OCI-LY7 (cell line): ENCODE measurements at regions not wholly inside any gene's neighbourhood (a gene's known extent, or its start where the extent isn't known, plus 50 kb on each side); places are given as distances from the start of the nearest gene placed in this dataset.

Experiments
- BruUV-seq: library from RNA; stranded (reverse); fragments of 400-500 nt; replicated peaks from 2 replicates; lab custom pipeline; 2021; lab: Mats Ljungman, UMichigan
- CTCF ChIA-PET: fragments of 300-600 bp; sonication (Branson Sonifier 250); formaldehyde crosslinking; loops from one replicate; lab custom pipeline; 2022; ENCODE audit warnings: antibody characterized with exemption; ENCODE audit not compliant: unreplicated experiment; lab: Charles Lee
- POLR2A ChIA-PET: fragments of 300-600 bp; sonication (Branson Sonifier 250); formaldehyde crosslinking; loops from one replicate; lab custom pipeline; 2022; ENCODE audit warnings: antibody characterized with exemption; lab: Charles Lee
- DNase-seq: peaks from one replicate; pipeline ENCODE4 v3.0.0-alpha.2; 2015; ENCODE audit warnings: low spot score
- H2AFZ ChIP-seq: fragments of 200-600 bp; sonication (generic), shearing (Covaris generic); 2 replicates; pipeline ENCODE4 v1.6.1; 2014; ENCODE audit warnings: mild to moderate bottlenecking, antibody characterized with exemption, low read length, moderate library complexity
- H3K27ac ChIP-seq: fragments of 200-600 bp; sonication (generic); 2 replicates; pipeline ENCODE4 v1.5.1; 2014; ENCODE audit warnings: mixed run types, low read depth, mild to moderate bottlenecking, moderate library complexity, low read length, inconsistent platforms; ENCODE audit not compliant: poor library complexity, severe bottlenecking
- H3K36me3 ChIP-seq: fragments of 200-600 bp; sonication (generic); 2 replicates; pipeline ENCODE4 v1.6.1; 2014; ENCODE audit warnings: mild to moderate bottlenecking, antibody characterized with exemption, low read length, moderate library complexity, mixed read lengths; ENCODE audit not compliant: insufficient read depth
- H3K4me1 ChIP-seq: fragments of 200-600 bp; sonication (generic); 2 replicates; pipeline ENCODE4 v1.5.1; 2014; ENCODE audit warnings: mild to moderate bottlenecking, low read length; ENCODE audit not compliant: insufficient read depth, poor library complexity, severe bottlenecking
- H3K4me2 ChIP-seq: fragments of 200-600 bp; sonication (generic); 2 replicates; pipeline ENCODE4 v1.6.1; 2014; ENCODE audit warnings: mild to moderate bottlenecking, low read length
- H3K4me3 ChIP-seq: fragments of 200-600 bp; sonication (generic); 2 replicates; pipeline ENCODE4 v1.5.1; 2014; ENCODE audit warnings: mild to moderate bottlenecking, low read depth, low read length; ENCODE audit not compliant: poor library complexity, severe bottlenecking
- H3K79me2 ChIP-seq: fragments of 200-600 bp; sonication (generic); 2 replicates; pipeline ENCODE4 v1.6.1; 2016; ENCODE audit warnings: low read depth, mild to moderate bottlenecking, low read length, moderate library complexity, mixed read lengths; ENCODE audit not compliant: insufficient read depth
- H3K9me2 ChIP-seq: fragments of 200-600 bp; sonication (generic); 2 replicates; pipeline ENCODE4 v1.6.1; 2016; ENCODE audit warnings: mild to moderate bottlenecking, low read length, mixed read lengths; ENCODE audit not compliant: insufficient read depth
- H3K9me3 ChIP-seq: fragments of 200-600 bp; sonication (generic); 2 replicates; pipeline ENCODE4 v1.6.1; 2014; ENCODE audit warnings: mild to moderate bottlenecking, mixed run types, low read length, mixed read lengths
- H4K20me1 ChIP-seq: fragments of 200-600 bp; sonication (generic); 2 replicates; pipeline ENCODE4 v1.6.1; 2014; ENCODE audit warnings: mild to moderate bottlenecking, antibody characterized with exemption, low read length, moderate library complexity, mixed read lengths; ENCODE audit not compliant: insufficient read depth
- EZH2phosphoT487 ChIP-seq: fragments of 200-600 bp; sonication (generic); IDR thresholded peaks from 2 replicates; pipeline ENCODE4 v1.6.1; 2018; ENCODE audit warnings: low read depth, borderline replicate concordance, mild to moderate bottlenecking, mixed run types, antibody characterized with exemption, low read length, moderate library complexity, mixed read lengths
- intact Hi-C: fragments of 100-400 bp; cut with micrococcal nuclease; formaldehyde crosslinking; loops from one replicate; pipeline ENCODE4 v1.10.0; 2022; ENCODE audit not compliant: unreplicated experiment
- TF ChIP-seq, protein P1 (sequence below): fragments of 200-600 bp; sonication (generic); conservative IDR thresholded peaks from 2 replicates; pipeline ENCODE4 v1.5.1; 2014; ENCODE audit warnings: mild to moderate bottlenecking, antibody characterized with exemption, low read length, moderate library complexity, mixed read lengths

DNA sequence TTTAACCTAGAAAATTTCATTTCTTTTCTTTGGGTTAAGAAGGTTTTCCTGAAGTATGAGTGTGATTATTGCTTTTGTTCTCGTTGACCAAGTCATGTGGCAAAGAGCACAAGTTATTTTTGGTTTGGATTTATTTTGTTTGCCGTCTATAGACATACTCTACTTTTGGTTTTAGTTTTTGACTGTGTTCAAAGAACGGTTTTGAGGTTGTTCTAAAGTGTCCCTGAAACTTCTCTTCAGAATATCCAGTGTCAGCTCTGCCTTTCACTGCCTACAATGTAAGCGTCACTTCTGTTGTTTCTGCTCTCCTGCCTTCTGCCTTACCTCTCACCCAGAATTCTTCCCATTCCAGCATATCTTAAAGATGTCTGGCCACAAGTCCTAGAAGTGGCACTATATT is 812.2 kb downstream of the C4orf33 start:
- BruUV-seq, result no TSS peak
- ChIA-PET POLR2A (no interaction called here), CTCF (no interaction called here)

DNA sequence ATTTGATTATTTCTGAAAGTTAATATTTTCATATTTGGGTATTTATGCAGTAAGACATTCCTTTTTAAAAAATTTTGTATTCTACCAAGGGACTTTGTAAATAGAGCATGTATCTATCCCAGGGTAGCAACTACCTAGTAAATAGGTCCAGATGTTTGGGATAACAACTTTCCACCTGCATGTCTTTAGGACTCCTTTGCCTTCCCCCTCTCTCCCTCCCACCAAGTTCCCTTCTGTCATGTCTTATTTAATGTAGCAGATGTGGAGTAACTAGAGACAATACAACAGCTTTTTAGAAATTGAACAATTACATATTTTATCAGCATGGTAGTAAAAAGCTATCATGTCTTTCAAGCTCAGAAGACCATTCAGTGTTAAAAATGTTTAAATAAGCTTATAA is 821.0 kb downstream of the C4orf33 start:
- BruUV-seq, result no TSS peak
- CTCF ChIA-PET, result no interaction called here
- Histone ChIP-seq H3K4me1 (no peaks in the 10 kb centered on the region), H2AFZ (no peak overlapping the region), H3K27ac (no peak overlapping the region), H4K20me1 (no peaks in the 10 kb centered on the region), H3K36me3 (no peaks in the 10 kb centered on the region), H3K4me3 (no peak overlapping the region), H3K9me3 (no peaks in the 10 kb centered on the region), H3K4me2 (no peak overlapping the region), H3K79me2 (no peaks in the 10 kb centered on the region), H3K9me2 (no peaks in the 10 kb centered on the region)
- no peak for DNase-seq
- POLR2A ChIA-PET, result no interaction called here
- TF ChIP-seq, protein P1, sequence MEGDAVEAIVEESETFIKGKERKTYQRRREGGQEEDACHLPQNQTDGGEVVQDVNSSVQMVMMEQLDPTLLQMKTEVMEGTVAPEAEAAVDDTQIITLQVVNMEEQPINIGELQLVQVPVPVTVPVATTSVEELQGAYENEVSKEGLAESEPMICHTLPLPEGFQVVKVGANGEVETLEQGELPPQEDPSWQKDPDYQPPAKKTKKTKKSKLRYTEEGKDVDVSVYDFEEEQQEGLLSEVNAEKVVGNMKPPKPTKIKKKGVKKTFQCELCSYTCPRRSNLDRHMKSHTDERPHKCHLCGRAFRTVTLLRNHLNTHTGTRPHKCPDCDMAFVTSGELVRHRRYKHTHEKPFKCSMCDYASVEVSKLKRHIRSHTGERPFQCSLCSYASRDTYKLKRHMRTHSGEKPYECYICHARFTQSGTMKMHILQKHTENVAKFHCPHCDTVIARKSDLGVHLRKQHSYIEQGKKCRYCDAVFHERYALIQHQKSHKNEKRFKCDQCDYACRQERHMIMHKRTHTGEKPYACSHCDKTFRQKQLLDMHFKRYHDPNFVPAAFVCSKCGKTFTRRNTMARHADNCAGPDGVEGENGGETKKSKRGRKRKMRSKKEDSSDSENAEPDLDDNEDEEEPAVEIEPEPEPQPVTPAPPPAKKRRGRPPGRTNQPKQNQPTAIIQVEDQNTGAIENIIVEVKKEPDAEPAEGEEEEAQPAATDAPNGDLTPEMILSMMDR, result no peak
- TF ChIP-seq EZH2phosphoT487, result no peak
- intact Hi-C loops, result no loop called here

More for the DNA sequence above, 812.2 kb downstream of the C4orf33 start:
- H3K27ac ChIP-seq, result no peak overlapping the region
- no peak for DNase-seq
- intact Hi-C loops, result no loop called here
- TF ChIP-seq, protein P1, result no peak
- TF ChIP-seq EZH2phosphoT487, result no peak
- no peaks in the 10 kb centered on the region for H3K36me3 ChIP-seq
- no peak overlapping the region for H3K4me2 ChIP-seq
- H3K4me3 ChIP-seq, result no peak overlapping the region
- no peak overlapping the region for H2AFZ ChIP-seq
- no peaks in the 10 kb centered on the region for H4K20me1 ChIP-seq
- no peaks in the 10 kb centered on the region for H3K4me1 ChIP-seq
- H3K9me3 ChIP-seq, result no peaks in the 10 kb centered on the region
- no peaks in the 10 kb centered on the region for H3K9me2 ChIP-seq
- H3K79me2 ChIP-seq, result no peaks in the 10 kb centered on the region

DNA sequence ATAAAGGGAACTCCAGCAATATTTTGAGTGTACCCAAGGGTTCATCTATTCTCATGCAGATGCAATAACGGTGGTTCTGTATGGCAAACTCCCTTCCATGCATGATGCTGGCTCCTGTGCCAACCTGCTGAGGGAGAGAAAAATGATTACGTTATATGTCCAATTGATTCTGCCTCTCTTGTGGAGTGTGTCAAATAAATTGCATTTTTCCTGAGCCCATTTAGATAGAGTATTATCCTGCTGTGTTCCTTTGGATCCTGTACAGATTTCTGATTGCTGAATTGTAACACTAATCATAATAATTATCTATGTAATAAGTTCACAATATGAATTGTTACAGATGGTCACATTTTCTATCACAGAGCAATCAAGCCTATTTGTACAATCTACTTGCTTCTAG is 821.7 kb downstream of the C4orf33 start:
- Histone ChIP-seq H2AFZ (no peak overlapping the region), H3K36me3 (no peaks in the 10 kb centered on the region), H3K4me3 (no peak overlapping the region), H4K20me1 (no peaks in the 10 kb centered on the region), H3K4me1 (no peaks in the 10 kb centered on the region), H3K79me2 (no peaks in the 10 kb centered on the region), H3K9me3 (no peaks in the 10 kb centered on the region), H3K4me2 (no peak overlapping the region), H3K27ac (no peak overlapping the region), H3K9me2 (no peaks in the 10 kb centered on the region)
- ChIA-PET CTCF (no interaction called here), POLR2A (no interaction called here)
- TF ChIP-seq, protein P1, result no peak
- no peak for TF ChIP-seq EZH2phosphoT487
- BruUV-seq, result no TSS peak
- intact Hi-C loops, result no loop called here
- DNase-seq, result no peak
